IMR-90 (cell line): ENCODE measurements at regions not wholly inside any gene's neighbourhood (a gene's known extent, or its start where the extent isn't known, plus 50 kb on each side); places are given as distances from the start of the nearest gene placed in this dataset.

ENCODE experiments used
- ATAC-seq: fragments of 200-7000 bp; cut with Tn5 transposase; 2 replicates; pipeline ENCODE4 v1.9.1; 2020; ENCODE audit warnings: low read depth, mild to moderate bottlenecking, moderate library complexity
- BruUV-seq: library from RNA; stranded (reverse); fragments of 400-500 nt; replicated peaks from 2 replicates; lab custom pipeline; 2021; lab: Mats Ljungman, UMichigan
- CTCF ChIA-PET: fragments of 300-600 bp; formaldehyde crosslinking; extraction: SDS; loops from one replicate; lab custom pipeline; 2021; ENCODE audit warnings: antibody characterized with exemption; lab: Yijun Ruan, JAX
- POLR2A ChIA-PET: fragments of 300-600 bp; sonication (Branson Sonifier 250); formaldehyde crosslinking; loops from one replicate; lab custom pipeline; 2022; ENCODE audit warnings: antibody characterized with exemption; ENCODE audit not compliant: unreplicated experiment; lab: Charles Lee
- DNase-seq: peaks from one replicate; pipeline ENCODE4 v3.0.0; 2013
- H2AFZ ChIP-seq: replicated peaks from 2 replicates; pipeline ENCODE3; 2013; ENCODE audit warnings: low read length, mild to moderate bottlenecking; ENCODE audit not compliant: poor library complexity
- H2AK5ac ChIP-seq: 2 replicates; pipeline ENCODE4 v1.6.1; 2013; ENCODE audit warnings: low read depth, low read length, inconsistent platforms
- H2AK9ac ChIP-seq: replicated peaks from 2 replicates; pipeline ENCODE3; 2013; ENCODE audit warnings: mild to moderate bottlenecking, low read depth, low read length, moderate library complexity; ENCODE audit not compliant: poor library complexity
- H2BK120ac ChIP-seq: 2 replicates; pipeline ENCODE4 v1.6.1; 2013; ENCODE audit warnings: low read depth, low read length, inconsistent platforms
- H2BK15ac ChIP-seq: 3 replicates; pipeline ENCODE4 v1.6.1; 2013; ENCODE audit warnings: low read depth, low read length, inconsistent platforms
- H2BK20ac ChIP-seq: 2 replicates; pipeline ENCODE4 v1.6.1; 2013; ENCODE audit warnings: low read depth, mild to moderate bottlenecking, inconsistent platforms, low read length, moderate library complexity
- H2BK5ac ChIP-seq: 2 replicates; pipeline ENCODE4 v1.6.1; 2013; ENCODE audit warnings: mild to moderate bottlenecking, low read depth, low read length, inconsistent platforms; ENCODE audit not compliant: poor library complexity, severe bottlenecking
- H3K14ac ChIP-seq: replicated peaks from 2 replicates; pipeline ENCODE4 v1.6.1; 2013; ENCODE audit warnings: low read depth, low read length, inconsistent platforms
- H3K18ac ChIP-seq: 2 replicates; pipeline ENCODE4 v1.6.1; 2013; ENCODE audit warnings: low read depth, low read length, control low read depth
- H3K23ac ChIP-seq: 2 replicates; pipeline ENCODE4 v1.6.1; 2013; ENCODE audit warnings: low read depth, low read length, inconsistent platforms
- H3K27ac ChIP-seq: 2 replicates; pipeline ENCODE4 v1.5.1; 2013; ENCODE audit warnings: mild to moderate bottlenecking, control low read depth, low read length; ENCODE audit not compliant: insufficient read depth
- H3K27me3 ChIP-seq: 2 replicates; pipeline ENCODE4 v1.6.1; 2013; ENCODE audit warnings: low read length; ENCODE audit not compliant: control insufficient read depth, insufficient read depth
- H3K36me3 ChIP-seq: 2 replicates; pipeline ENCODE4 v1.6.1; 2013; ENCODE audit warnings: low read length, mixed read lengths; ENCODE audit not compliant: control insufficient read depth, insufficient read depth
- H3K4ac ChIP-seq: 2 replicates; pipeline ENCODE4 v1.6.1; 2013; ENCODE audit warnings: low read depth, low read length, inconsistent platforms
- H3K4me1 ChIP-seq: 2 replicates; pipeline ENCODE4 v1.6.1; 2013; ENCODE audit warnings: low read length, mixed read lengths; ENCODE audit not compliant: control insufficient read depth, insufficient read depth
- H3K4me2 ChIP-seq: 2 replicates; pipeline ENCODE4 v1.6.1; 2013; ENCODE audit warnings: low read depth, mild to moderate bottlenecking, control low read depth, low read length, moderate library complexity
- H3K4me3 ChIP-seq: 2 replicates; pipeline ENCODE4 v1.5.1; 2013; ENCODE audit warnings: low read depth, mild to moderate bottlenecking, control low read depth, low read length, moderate library complexity; ENCODE audit not compliant: insufficient read depth
- H3K56ac ChIP-seq: 2 replicates; pipeline ENCODE4 v1.6.1; 2013; ENCODE audit warnings: low read length, inconsistent platforms; ENCODE audit not compliant: insufficient read depth; ENCODE audit errors: extremely low read depth
- H3K79me1 ChIP-seq, 2 experiments: 2 replicates each; pipeline ENCODE4 v1.6.1; 2013; ENCODE audit warnings: low read length in 2 of 2, inconsistent platforms in 1 of 2, low read depth in 1 of 2
- H3K9ac ChIP-seq: 2 replicates; pipeline ENCODE4 v1.6.1; 2013; ENCODE audit warnings: low read depth, low read length, control low read depth
- H3K9me1 ChIP-seq: 2 replicates; pipeline ENCODE4 v1.6.1; 2013; ENCODE audit warnings: low read length, inconsistent platforms; ENCODE audit not compliant: insufficient read depth
- H3K9me3 ChIP-seq: 2 replicates; pipeline ENCODE4 v1.6.1; 2013; ENCODE audit warnings: low read length; ENCODE audit not compliant: control insufficient read depth, insufficient read depth
- H4K20me1 ChIP-seq: 2 replicates; pipeline ENCODE4 v1.6.1; 2013; ENCODE audit warnings: low read length, inconsistent platforms; ENCODE audit not compliant: insufficient read depth
- H4K5ac ChIP-seq: 2 replicates; pipeline ENCODE4 v1.6.1; 2013; ENCODE audit warnings: mild to moderate bottlenecking, low read depth, low read length, control low read depth
- H4K8ac ChIP-seq, 2 experiments: 2 replicates each; pipeline ENCODE4 v1.6.1; 2013; ENCODE audit warnings: low read depth in 2 of 2, low read length in 2 of 2, control low read depth in 1 of 2, inconsistent platforms in 1 of 2
- H4K91ac ChIP-seq: 2 replicates; pipeline ENCODE4 v1.6.1; 2013; ENCODE audit warnings: low read depth, low read length, inconsistent platforms; ENCODE audit not compliant: insufficient read depth
- BHLHE40 ChIP-seq: fragments of 150-350 bp; IDR thresholded peaks from 2 replicates; pipeline ENCODE4 v1.6.1; 2016; ENCODE audit warnings: mild to moderate bottlenecking, low read depth, low read length
- CEBPB ChIP-seq: IDR thresholded peaks from 2 replicates; pipeline ENCODE4 v1.6.1; 2012; ENCODE audit warnings: low read depth, low read length, improper control_type of control experiment
- CHD1 ChIP-seq: IDR thresholded peaks from 2 replicates; pipeline ENCODE4 v1.6.1; 2012; ENCODE audit warnings: low read depth, low read length, improper control_type of control experiment
- FOS ChIP-seq: fragments of 150-350 bp; IDR thresholded peaks from 2 replicates; pipeline ENCODE4 v1.6.1; 2016; ENCODE audit warnings: low read depth, low read length
- MAFK ChIP-seq: IDR thresholded peaks from 2 replicates; pipeline ENCODE4 v1.6.1; 2012; ENCODE audit warnings: low read depth, low read length, improper control_type of control experiment
- MAZ ChIP-seq: IDR thresholded peaks from 2 replicates; pipeline ENCODE4 v1.6.1; 2012; ENCODE audit warnings: low read depth, mild to moderate bottlenecking, low read length, improper control_type of control experiment, moderate library complexity, borderline replicate concordance
- MXI1 ChIP-seq: IDR thresholded peaks from 2 replicates; pipeline ENCODE4 v1.6.1; 2012; ENCODE audit warnings: low read depth, mild to moderate bottlenecking, low read length, moderate library complexity, borderline replicate concordance
- NFE2L2 ChIP-seq: fragments of 150-350 bp; IDR thresholded peaks from 2 replicates; pipeline ENCODE4 v1.6.1; 2016; ENCODE audit warnings: low read depth, mild to moderate bottlenecking, low read length
- POLR2A ChIP-seq: IDR thresholded peaks from 2 replicates; pipeline ENCODE4 v1.6.1; 2012; ENCODE audit warnings: mild to moderate bottlenecking, low read depth, low read length
- RAD21 ChIP-seq: IDR thresholded peaks from 2 replicates; pipeline ENCODE4 v1.6.1; 2012; ENCODE audit warnings: low read length, improper control_type of control experiment
- RCOR1 ChIP-seq: IDR thresholded peaks from 2 replicates; pipeline ENCODE4 v1.6.1; 2012; ENCODE audit warnings: mild to moderate bottlenecking, low read length, improper control_type of control experiment; ENCODE audit not compliant: insufficient replicate concordance
- RFX5 ChIP-seq: IDR thresholded peaks from 2 replicates; pipeline ENCODE4 v1.8.0; 2012; ENCODE audit warnings: low read depth, mild to moderate bottlenecking, low read length, moderate library complexity
- SMC3 ChIP-seq: fragments of 150-350 bp; IDR thresholded peaks from 2 replicates; pipeline ENCODE4 v1.6.1; 2016; ENCODE audit warnings: low read depth, mild to moderate bottlenecking, antibody characterized with exemption, low read length, moderate library complexity
- WGBS, 2 experiments: methylation state at CpG; one replicate each; pipeline versions ENCODE4 v1.1.5 to v1.1.7; 2013; ENCODE audit warnings: missing lambda C conversion rate in 2 of 2; ENCODE audit not compliant: insufficient read length in 1 of 2; ENCODE audit errors: extremely low coverage in 2 of 2; 5-methylcytosine and 5-hydroxymethylcytosine counted together
- dilution Hi-C: fragments of 300-500 bp; cut with HindIII; formaldehyde crosslinking; loops from one replicate; pipeline ENCODE4 v1.14.3; 2018; ENCODE audit warnings: low sequenced_read_pairs; ENCODE audit not compliant: unreplicated experiment
- in situ Hi-C: fragments of 300-500 bp; cut with MboI; formaldehyde crosslinking; loops from 3 replicates; pipeline ENCODE4 v1.14.3; 2019; ENCODE audit warnings: low sequenced_read_pairs, inconsistent platforms, mixed read lengths
- intact Hi-C: fragments of 100-400 bp; cut with micrococcal nuclease; formaldehyde crosslinking; loops from 2 replicates; pipeline ENCODE4 v1.10.0; 2022
- TF ChIP-seq, protein P1 (sequence below): fragments of 150-350 bp; IDR thresholded peaks from 2 replicates; pipeline ENCODE4 v1.6.1; 2017; ENCODE audit warnings: mild to moderate bottlenecking, antibody characterized with exemption, low read length, low read depth
- TF ChIP-seq, protein P2 (sequence below): conservative IDR thresholded peaks from 2 replicates; pipeline ENCODE4 v1.5.1; 2012; ENCODE audit warnings: mild to moderate bottlenecking, low read depth, low read length, improper control_type of control experiment
- TF ChIP-seq, protein P3 (sequence below): fragments of 150-350 bp; IDR thresholded peaks from 2 replicates; pipeline ENCODE4 v1.6.1; 2016; ENCODE audit warnings: low read depth, mild to moderate bottlenecking, low read length, moderate library complexity, borderline replicate concordance

DNA sequence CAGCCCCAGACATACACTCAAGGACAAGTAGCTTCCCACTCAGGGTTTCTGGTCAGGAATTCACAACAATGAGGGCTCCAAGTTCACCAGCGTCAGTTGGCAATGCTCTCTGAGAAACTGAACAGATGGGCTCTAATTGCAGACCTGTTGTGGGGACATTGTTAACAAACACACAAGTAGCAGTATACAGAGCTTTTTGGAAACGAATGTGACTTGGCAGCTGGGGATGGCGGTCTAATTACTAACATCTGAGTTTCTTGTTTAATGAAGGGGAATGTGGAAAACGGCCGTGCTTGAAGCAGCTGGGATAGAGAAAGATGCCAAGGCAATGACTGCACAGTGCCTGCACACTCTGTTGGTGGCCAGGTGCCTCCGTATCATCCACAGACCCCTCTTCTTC, 316.1 kb upstream of the IRX3 start:
- Histone ChIP-seq H2AK5ac (no peak overlapping the region), H4K91ac (no peak overlapping the region), H4K8ac (no peak overlapping the region), H2BK5ac (no peak overlapping the region), H4K5ac (no peak overlapping the region), H3K56ac (no peak overlapping the region), H3K36me3 (no peaks in the 10 kb centered on the region), H4K20me1 (no peaks in the 10 kb centered on the region), H3K4me2 (no peak overlapping the region), H3K9me3 (peaks cover 1% of the 10 kb centered on the region; the same call in 1 of the 2 replicates), H3K27me3 (no peaks in the 10 kb centered on the region), H3K79me1 (no peaks in the 10 kb centered on the region), H3K23ac (no peak overlapping the region), H2AK9ac (no peak overlapping the region), H3K9me1 (no peaks in the 10 kb centered on the region), H3K4me1 (no peaks in the 10 kb centered on the region), H2BK120ac (no peak overlapping the region), H3K18ac (no peak overlapping the region), H2AFZ (no peak overlapping the region), H3K4me3 (no peak overlapping the region), H3K9ac (no peak overlapping the region), H3K4ac (no peak overlapping the region), H2BK15ac (no peak overlapping the region), H3K14ac (no peak overlapping the region), H2BK20ac (no peak overlapping the region), H3K27ac (no peak overlapping the region)
- no TSS peak for BruUV-seq
- TF ChIP-seq SMC3 (no peak), POLR2A (no peak), RAD21 (no peak), MXI1 (no peak), CHD1 (no peak), FOS (no peak), MAZ (no peak), MAFK (no peak), RFX5 (no peak), RCOR1 (no peak), NFE2L2 (no peak), BHLHE40 (no peak), CEBPB (no peak)
- TF ChIP-seq, protein P1, sequence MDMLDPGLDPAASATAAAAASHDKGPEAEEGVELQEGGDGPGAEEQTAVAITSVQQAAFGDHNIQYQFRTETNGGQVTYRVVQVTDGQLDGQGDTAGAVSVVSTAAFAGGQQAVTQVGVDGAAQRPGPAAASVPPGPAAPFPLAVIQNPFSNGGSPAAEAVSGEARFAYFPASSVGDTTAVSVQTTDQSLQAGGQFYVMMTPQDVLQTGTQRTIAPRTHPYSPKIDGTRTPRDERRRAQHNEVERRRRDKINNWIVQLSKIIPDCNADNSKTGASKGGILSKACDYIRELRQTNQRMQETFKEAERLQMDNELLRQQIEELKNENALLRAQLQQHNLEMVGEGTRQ = no peak
- TF ChIP-seq, protein P2, sequence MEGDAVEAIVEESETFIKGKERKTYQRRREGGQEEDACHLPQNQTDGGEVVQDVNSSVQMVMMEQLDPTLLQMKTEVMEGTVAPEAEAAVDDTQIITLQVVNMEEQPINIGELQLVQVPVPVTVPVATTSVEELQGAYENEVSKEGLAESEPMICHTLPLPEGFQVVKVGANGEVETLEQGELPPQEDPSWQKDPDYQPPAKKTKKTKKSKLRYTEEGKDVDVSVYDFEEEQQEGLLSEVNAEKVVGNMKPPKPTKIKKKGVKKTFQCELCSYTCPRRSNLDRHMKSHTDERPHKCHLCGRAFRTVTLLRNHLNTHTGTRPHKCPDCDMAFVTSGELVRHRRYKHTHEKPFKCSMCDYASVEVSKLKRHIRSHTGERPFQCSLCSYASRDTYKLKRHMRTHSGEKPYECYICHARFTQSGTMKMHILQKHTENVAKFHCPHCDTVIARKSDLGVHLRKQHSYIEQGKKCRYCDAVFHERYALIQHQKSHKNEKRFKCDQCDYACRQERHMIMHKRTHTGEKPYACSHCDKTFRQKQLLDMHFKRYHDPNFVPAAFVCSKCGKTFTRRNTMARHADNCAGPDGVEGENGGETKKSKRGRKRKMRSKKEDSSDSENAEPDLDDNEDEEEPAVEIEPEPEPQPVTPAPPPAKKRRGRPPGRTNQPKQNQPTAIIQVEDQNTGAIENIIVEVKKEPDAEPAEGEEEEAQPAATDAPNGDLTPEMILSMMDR = no peak
- TF ChIP-seq, protein P3, sequence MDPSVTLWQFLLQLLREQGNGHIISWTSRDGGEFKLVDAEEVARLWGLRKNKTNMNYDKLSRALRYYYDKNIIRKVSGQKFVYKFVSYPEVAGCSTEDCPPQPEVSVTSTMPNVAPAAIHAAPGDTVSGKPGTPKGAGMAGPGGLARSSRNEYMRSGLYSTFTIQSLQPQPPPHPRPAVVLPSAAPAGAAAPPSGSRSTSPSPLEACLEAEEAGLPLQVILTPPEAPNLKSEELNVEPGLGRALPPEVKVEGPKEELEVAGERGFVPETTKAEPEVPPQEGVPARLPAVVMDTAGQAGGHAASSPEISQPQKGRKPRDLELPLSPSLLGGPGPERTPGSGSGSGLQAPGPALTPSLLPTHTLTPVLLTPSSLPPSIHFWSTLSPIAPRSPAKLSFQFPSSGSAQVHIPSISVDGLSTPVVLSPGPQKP = no peak
- dilution Hi-C loops = no loop called here
- intact Hi-C loops = no loop called here
- 40% methylated on average over 1 of the region's 6 CpGs; no CpG with 5 or more reads in 1 of the 2 experiments for WGBS, 2 experiments
- no peak for DNase-seq
- ATAC-seq = no peak
- POLR2A ChIA-PET = no interaction called here
- CTCF ChIA-PET = interaction anchor here (0.6 kb wide), 1 partner anchor 398 kb away, joined by 3 read pairs; no protein-coding TSS in a partner anchor
- in situ Hi-C loops = no loop called here
